PC-9 (cell line): ENCODE measurements at regions not wholly inside any gene's neighbourhood (a gene's known extent, or its start where the extent isn't known, plus 50 kb on each side); places are given as distances from the start of the nearest gene placed in this dataset.
"Not testable (repeated sequence)": the region's sequence is repeated elsewhere in the genome, so short reads cannot be mapped to it uniquely, and the experiment has no call there.

Experiments used
- BruUV-seq: library from RNA; stranded (reverse); fragments of 400-500 nt; replicated peaks from 2 replicates; lab custom pipeline; 2021; lab: Mats Ljungman, UMichigan
- CTCF ChIA-PET: fragments of 300-600 bp; sonication (Branson Sonifier 250); formaldehyde crosslinking; loops from one replicate; lab custom pipeline; 2022; ENCODE audit warnings: antibody characterized with exemption; lab: Charles Lee
- POLR2A ChIA-PET: fragments of 300-600 bp; sonication (Branson Sonifier 250); formaldehyde crosslinking; loops from one replicate; lab custom pipeline; 2022; ENCODE audit warnings: antibody characterized with exemption; ENCODE audit not compliant: unreplicated experiment; lab: Charles Lee
- DNase-seq, 2 experiments: peaks; one replicate each; pipeline versions ENCODE4 v3.0.0 to v3.0.0-alpha.2; 2015 to 2022; ENCODE audit warnings: mixed read lengths in 1 of 2
- H2AFZ ChIP-seq: fragments of 200-600 bp; sonication (generic); 2 replicates; pipeline ENCODE4 v1.8.1; 2017; ENCODE audit warnings: antibody characterized with exemption
- H3F3A ChIP-seq: fragments of 200-600 bp; sonication (generic); 2 replicates; pipeline ENCODE4 v1.8.1; 2017; ENCODE audit warnings: antibody characterized with exemption, mild to moderate bottlenecking, low read depth; ENCODE audit not compliant: insufficient read depth
- H3K27ac ChIP-seq: fragments of 200-600 bp; sonication (generic); 2 replicates; pipeline ENCODE4 v1.6.1; 2016; ENCODE audit warnings: mixed run types
- H3K27me3 ChIP-seq: fragments of 200-600 bp; sonication (generic); 2 replicates; pipeline ENCODE4 v1.6.1; 2016; ENCODE audit warnings: low read depth, mixed run types; ENCODE audit not compliant: insufficient read depth
- H3K36me3 ChIP-seq: fragments of 200-600 bp; sonication (generic); 2 replicates; pipeline ENCODE4 v1.6.1; 2016; ENCODE audit warnings: low read depth, mixed run types
- H3K4me1 ChIP-seq: fragments of 200-600 bp; sonication (generic); replicated peaks from 2 replicates; pipeline ENCODE4 v1.6.1; 2016; ENCODE audit warnings: mixed run types; ENCODE audit not compliant: insufficient read depth
- H3K4me2 ChIP-seq: fragments of 200-600 bp; sonication (generic); 2 replicates; pipeline ENCODE4 v1.6.1; 2017; ENCODE audit warnings: mixed run types
- H3K4me3 ChIP-seq: fragments of 200-600 bp; sonication (generic); 2 replicates; pipeline ENCODE4 v1.6.1; 2016; ENCODE audit warnings: mixed run types
- H3K79me2 ChIP-seq: fragments of 200-600 bp; sonication (generic); 2 replicates; pipeline ENCODE4 v1.6.1; 2017; ENCODE audit warnings: low read depth, mixed run types
- H3K9me2 ChIP-seq: fragments of 200-600 bp; sonication (generic); 2 replicates; pipeline ENCODE4 v1.8.1; 2017; ENCODE audit warnings: mild to moderate bottlenecking; ENCODE audit not compliant: insufficient read depth
- H3K9me3 ChIP-seq: fragments of 200-600 bp; sonication (generic); 2 replicates; pipeline ENCODE4 v1.8.1; 2016; ENCODE audit warnings: low read depth; ENCODE audit not compliant: insufficient read depth
- H4K20me1 ChIP-seq: fragments of 200-600 bp; sonication (generic); 2 replicates; pipeline ENCODE4 v1.8.1; 2017; ENCODE audit not compliant: insufficient read depth
- CTCF ChIP-seq: fragments of 200-600 bp; sonication (generic); conservative IDR thresholded peaks from 2 replicates; pipeline ENCODE4 v1.6.1; 2017; ENCODE audit warnings: mixed run types, antibody characterized with exemption, mild to moderate bottlenecking, moderate library complexity
- EZH2 ChIP-seq: fragments of 200-600 bp; sonication (generic); IDR thresholded peaks from 2 replicates; pipeline ENCODE4 v1.8.0; 2017; ENCODE audit warnings: antibody characterized with exemption, low read depth
- intact Hi-C: fragments of 100-400 bp; cut with micrococcal nuclease; formaldehyde crosslinking; loops from one replicate; pipeline ENCODE4 v1.10.0; 2022; ENCODE audit not compliant: unreplicated experiment

- Histone ChIP-seq H3K27ac (no peak overlapping the region), H3K4me1 (no peaks in the 10 kb centered on the region), H3K4me3 (no peak overlapping the region), H3K79me2 (no peaks in the 10 kb centered on the region), H4K20me1 (no peaks in the 10 kb centered on the region), H3K9me3 (no peaks in the 10 kb centered on the region), H3K9me2 (no peaks in the 10 kb centered on the region), H3K27me3 (no peaks in the 10 kb centered on the region), H3F3A (no peaks in the 10 kb centered on the region), H2AFZ (no peak overlapping the region), H3K36me3 (no peaks in the 10 kb centered on the region), H3K4me2 (no peak overlapping the region)
- peak in 1 of 2 experiments; percentile 38 for DNase-seq
- CTCF ChIA-PET = no interaction called here
- no peak for TF ChIP-seq CTCF
- TF ChIP-seq EZH2 = no peak
- POLR2A ChIA-PET = no interaction called here
- no TSS peak for BruUV-seq
- intact Hi-C loops = no loop called here
Observed at GRCh38 chr2:160574468-160575140, 81.0 kb upstream of the RBMS1 start.

- H4K20me1 ChIP-seq = no peaks in the 10 kb centered on the region
- no peak overlapping the region for H2AFZ ChIP-seq
- H3K36me3 ChIP-seq = no peaks in the 10 kb centered on the region
- TF ChIP-seq CTCF (no peak), EZH2 (no peak)
- ChIA-PET CTCF (no interaction called here), POLR2A (no interaction called here)
- intact Hi-C loops = no loop called here
- H3K27me3 ChIP-seq = no peaks in the 10 kb centered on the region
- H3K9me3 ChIP-seq = no peaks in the 10 kb centered on the region
- no peak overlapping the region for H3K4me3 ChIP-seq
- H3K4me2 ChIP-seq = no peak overlapping the region
- H3F3A ChIP-seq = no peaks in the 10 kb centered on the region
- no peaks in the 10 kb centered on the region for H3K4me1 ChIP-seq
- H3K9me2 ChIP-seq = no peaks in the 10 kb centered on the region
- no peaks in the 10 kb centered on the region for H3K79me2 ChIP-seq
- no peak for DNase-seq
- H3K27ac ChIP-seq = no peak overlapping the region
- no TSS peak for BruUV-seq
Observed at GRCh38 chr2:160575368-160575767, 81.8 kb upstream of the RBMS1 start.

GRCh38 chr2:160576054-160576499 is 82.5 kb upstream of the RBMS1 start:
- Histone ChIP-seq H3K79me2 (no peaks in the 10 kb centered on the region), H3K9me2 (no peaks in the 10 kb centered on the region), H3K27me3 (no peaks in the 10 kb centered on the region), H4K20me1 (no peaks in the 10 kb centered on the region), H3K4me2 (no peak overlapping the region), H3F3A (no peaks in the 10 kb centered on the region), H2AFZ (no peak overlapping the region), H3K27ac (no peak overlapping the region), H3K4me3 (no peak overlapping the region), H3K9me3 (no peaks in the 10 kb centered on the region), H3K36me3 (no peaks in the 10 kb centered on the region), H3K4me1 (no peaks in the 10 kb centered on the region)
- intact Hi-C loops = no loop called here
- CTCF ChIA-PET = no interaction called here
- BruUV-seq = no TSS peak
- no peak for TF ChIP-seq CTCF
- no peak for TF ChIP-seq EZH2
- no peak for DNase-seq
- POLR2A ChIA-PET = interaction anchor here (0.6 kb wide), 1 partner anchor 1208 kb away, joined by 3 read pairs; no protein-coding TSS in a partner anchor

GRCh38 chr2:160577081-160577480 is 83.5 kb upstream of the RBMS1 start:
- H3K9me2 ChIP-seq, H3K79me2 ChIP-seq, H3K27me3 ChIP-seq, H2AFZ ChIP-seq, intact Hi-C loops, DNase-seq, H3F3A ChIP-seq, H3K36me3 ChIP-seq, H3K27ac ChIP-seq, POLR2A ChIA-PET, H3K4me2 ChIP-seq, H3K4me3 ChIP-seq, H4K20me1 ChIP-seq, H3K4me1 ChIP-seq, CTCF ChIA-PET, BruUV-seq, H3K9me3 ChIP-seq: not testable (repeated sequence)
